HCT116 (cell line): ENCODE measurements at regions not wholly inside any gene's neighbourhood (a gene's known extent, or its start where the extent isn't known, plus 50 kb on each side); places are given as distances from the start of the nearest gene placed in this dataset.

Experiments used
- ATAC-seq: fragments of 200-7000 bp; cut with Tn5 transposase; 2 replicates; pipeline ENCODE4 v1.9.1; 2020; ENCODE audit warnings: mild to moderate bottlenecking, moderate library complexity
- BruUV-seq: library from RNA; stranded (reverse); fragments of 400-500 nt; replicated peaks from 2 replicates; lab custom pipeline; 2021; lab: Mats Ljungman, UMichigan
- CTCF ChIA-PET: fragments of 300-600 bp; sonication (Branson Sonifier 250); formaldehyde crosslinking; loops from one replicate; lab custom pipeline; 2021; ENCODE audit warnings: antibody characterized with exemption; lab: Charles Lee
- POLR2A ChIA-PET: fragments of 300-600, 350-600 bp; sonication (Branson Sonifier 250); formaldehyde crosslinking; loops from one replicate; lab custom pipeline; 2021; ENCODE audit warnings: antibody characterized with exemption; lab: Charles Lee
- RAD21 ChIA-PET, 2 experiments: fragments of 300-600 bp; sonication (Branson Sonifier 250); formaldehyde crosslinking; loops; one replicate each; lab custom pipeline; 2023; ENCODE audit warnings: low total read pairs in 2 of 2; ENCODE audit not compliant: uncharacterized antibody in 2 of 2, unreplicated experiment in 2 of 2, low non-redundant PET in 1 of 2; lab: Charles Lee
- DNase-seq: peaks from one replicate; pipeline ENCODE4 v3.0.0-alpha.2; 2010; ENCODE audit warnings: low read depth, low spot score
- H2AFZ ChIP-seq: fragments of 200-600 bp; shearing (Covaris generic), sonication (generic); 2 replicates; pipeline ENCODE4 v1.6.1; 2017; ENCODE audit warnings: low read depth, mixed run types, mixed read lengths, antibody characterized with exemption, low read length; ENCODE audit not compliant: poor library complexity, severe bottlenecking
- H3K27ac ChIP-seq: 2 replicates; pipeline ENCODE4 v1.5.1; 2012; ENCODE audit warnings: low read depth, low read length
- H3K27me3 ChIP-seq: fragments of 200-600 bp; sonication (generic); 2 replicates; pipeline ENCODE4 v1.6.1; 2016; ENCODE audit warnings: mixed run types, low read length, mixed read lengths; ENCODE audit not compliant: insufficient read depth
- H3K36me3 ChIP-seq, 2 experiments: fragments of 200-500 bp in 1 of 2; fragments of 200-600 bp in 1 of 2; sonication (Bioruptor generic) in 1 of 2; sonication (generic) in 1 of 2; 2 replicates each; pipeline versions ENCODE4 v1.5.1 to v1.6.1; 2014 to 2016; ENCODE audit warnings: low read length in 2 of 2, inconsistent platforms in 1 of 2, mixed read lengths in 1 of 2, mixed run types in 1 of 2; ENCODE audit not compliant: insufficient read depth in 2 of 2, control insufficient read depth in 1 of 2
- H3K4me1 ChIP-seq, 2 experiments: fragments of 200-600 bp in 1 of 2; sonication (generic) in 1 of 2; 2 replicates each; pipeline versions ENCODE4 v1.5.1 to v1.6.1; 2012 to 2017; ENCODE audit warnings: low read length in 2 of 2, inconsistent platforms in 1 of 2, mild to moderate bottlenecking in 1 of 2, mixed read lengths in 1 of 2, mixed run types in 1 of 2, moderate library complexity in 1 of 2; ENCODE audit not compliant: insufficient read depth in 2 of 2, control insufficient read depth in 1 of 2
- H3K4me2 ChIP-seq: fragments of 200-600 bp; sonication (generic); 2 replicates; pipeline ENCODE4 v1.6.1; 2017; ENCODE audit warnings: mixed run types, low read length, mixed read lengths
- H3K4me3 ChIP-seq, 2 experiments: fragments of 200-600 bp in 1 of 2; sonication (generic) in 1 of 2; replicated peaks in 1 of 2; 2 replicates each; pipeline ENCODE4 v1.5.1; 2011 to 2016; ENCODE audit warnings: low read length in 2 of 2, control low read depth in 1 of 2, low read depth in 1 of 2, mild to moderate bottlenecking in 1 of 2, mixed read lengths in 1 of 2, mixed run types in 1 of 2
- H3K79me2 ChIP-seq: fragments of 200-600 bp; sonication (generic); 2 replicates; pipeline ENCODE4 v1.6.1; 2017; ENCODE audit warnings: mild to moderate bottlenecking, mixed run types, low read length, moderate library complexity, mixed read lengths; ENCODE audit not compliant: insufficient read depth
- H3K9ac ChIP-seq: fragments of 200-600 bp; sonication (generic); 2 replicates; pipeline ENCODE4 v1.6.1; 2016; ENCODE audit warnings: low read length, mixed read lengths
- H3K9me2 ChIP-seq: fragments of 200-600 bp; sonication (generic), shearing (Covaris generic); 2 replicates; pipeline ENCODE4 v1.6.1; 2017; ENCODE audit warnings: mixed run types, mild to moderate bottlenecking, moderate library complexity; ENCODE audit not compliant: insufficient read depth
- H3K9me3 ChIP-seq, 2 experiments: fragments of 200-500 bp in 1 of 2; fragments of 200-600 bp in 1 of 2; sonication (Bioruptor generic) in 1 of 2; sonication (generic) in 1 of 2; 2 replicates each; pipeline ENCODE4 v1.6.1; 2014 to 2017; ENCODE audit warnings: low read length in 2 of 2, mixed read lengths in 2 of 2, inconsistent platforms in 1 of 2, low read depth in 1 of 2, mild to moderate bottlenecking in 1 of 2, mixed run types in 1 of 2, moderate library complexity in 1 of 2; ENCODE audit not compliant: control insufficient read depth in 1 of 2, insufficient read depth in 1 of 2
- H4K20me1 ChIP-seq: fragments of 200-600 bp; sonication (generic), shearing (Covaris generic); 2 replicates; pipeline ENCODE4 v1.6.1; 2017; ENCODE audit warnings: mixed run types, mild to moderate bottlenecking, moderate library complexity; ENCODE audit not compliant: insufficient read depth
- CBX3 ChIP-seq: IDR thresholded peaks from 2 replicates; pipeline ENCODE4 v1.6.1; 2012; ENCODE audit warnings: low read depth
- CEBPB ChIP-seq: IDR thresholded peaks from 2 replicates; pipeline ENCODE4 v1.6.1; 2012; ENCODE audit warnings: low read depth
- EGR1 ChIP-seq: IDR thresholded peaks from 2 replicates; pipeline ENCODE4 v1.6.1; 2012; ENCODE audit warnings: low read depth
- EZH2 ChIP-seq: fragments of 200-600 bp; sonication (generic); IDR thresholded peaks from 2 replicates; pipeline ENCODE4 v1.6.1; 2017; ENCODE audit warnings: antibody characterized with exemption, mixed run types
- EZH2phosphoT487 ChIP-seq: fragments of 200-600 bp; IDR thresholded peaks from 2 replicates; pipeline ENCODE4 v1.6.1; 2018; ENCODE audit warnings: antibody characterized with exemption, borderline replicate concordance
- JUND ChIP-seq: IDR thresholded peaks from 2 replicates; pipeline ENCODE4 v1.6.1; 2012
- POLR2A ChIP-seq: IDR thresholded peaks from 2 replicates; pipeline ENCODE4 v1.7.0; 2011; ENCODE audit warnings: borderline replicate concordance; ENCODE audit not compliant: insufficient read depth, insufficient read length; ENCODE audit errors: extremely low read depth
- RAD21 ChIP-seq: IDR thresholded peaks from 2 replicates; pipeline ENCODE4 v1.6.1; 2012; ENCODE audit warnings: low read depth, mild to moderate bottlenecking
- SRF ChIP-seq: IDR thresholded peaks from 2 replicates; pipeline ENCODE4 v1.6.1; 2012; ENCODE audit warnings: low read depth
- YY1 ChIP-seq: IDR thresholded peaks from 2 replicates; pipeline ENCODE4 v1.6.1; 2011; ENCODE audit warnings: low read length, low read depth, moderate library complexity, mild to moderate bottlenecking; ENCODE audit not compliant: insufficient replicate concordance; ENCODE audit errors: extremely low read depth
- intact Hi-C: fragments of 100-400 bp; cut with micrococcal nuclease; formaldehyde crosslinking; loops from 2 replicates; pipeline ENCODE4 v1.10.0; 2022
- TF ChIP-seq, protein P1 (sequence below): IDR thresholded peaks from 2 replicates; pipeline ENCODE4 v1.6.1; 2012; ENCODE audit warnings: low read depth
- TF ChIP-seq, protein P2 (sequence below), 3 experiments: fragments of 200-600 bp in 1 of 3; sonication (generic) in 1 of 3; IDR thresholded peaks in 2 of 3; conservative IDR thresholded peaks in 1 of 3; 2 replicates each; pipeline ENCODE4 v1.5.1; 2012 to 2017; ENCODE audit warnings: low read depth in 2 of 3, low read length in 2 of 3, antibody characterized with exemption in 1 of 3, borderline replicate concordance in 1 of 3, control low read depth in 1 of 3, mild to moderate bottlenecking in 1 of 3, mixed read lengths in 1 of 3, mixed run types in 1 of 3, moderate library complexity in 1 of 3; ENCODE audit not compliant: insufficient read depth in 1 of 3
- TF ChIP-seq, protein P3 (sequence below): IDR thresholded peaks from 2 replicates; pipeline ENCODE4 v1.6.1; 2012
- TF ChIP-seq, protein P4 (sequence below): IDR thresholded peaks from 2 replicates; pipeline ENCODE4 v1.6.1; 2011; ENCODE audit warnings: mild to moderate bottlenecking, low read length, moderate library complexity; ENCODE audit not compliant: insufficient replicate concordance; ENCODE audit errors: extremely low read depth
- TF ChIP-seq, protein P5 (sequence below): IDR thresholded peaks from 2 replicates; pipeline ENCODE4 v1.6.1; 2012

DNA sequence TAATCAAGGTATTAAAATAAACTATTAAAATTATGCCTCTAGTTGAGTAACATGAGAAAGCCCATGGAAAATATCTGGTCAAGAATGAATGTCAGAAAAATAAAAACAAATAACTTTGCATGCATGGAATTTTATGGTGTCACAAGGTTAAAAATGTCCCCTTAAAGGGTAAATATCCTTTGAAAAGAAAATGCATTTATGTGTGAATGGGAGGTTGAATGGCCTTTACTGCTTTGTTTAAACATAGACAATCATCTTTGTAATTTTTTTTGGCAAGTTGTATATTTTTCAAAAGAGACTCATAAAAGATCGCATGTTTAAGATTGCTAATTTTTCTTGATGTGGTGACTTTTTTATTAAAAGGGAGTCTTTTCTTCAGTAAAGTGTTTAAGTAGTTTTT, 564.2 kb downstream of the NR2F2 start:
- Histone ChIP-seq H3K9me3 (no peaks in the 10 kb centered on the region), H3K4me2 (no peak overlapping the region), H4K20me1 (no peaks in the 10 kb centered on the region; the same call in 1 of the 2 replicates), H3K9ac (no peak overlapping the region), H3K4me1 (no peaks in the 10 kb centered on the region), H3K27ac (no peak overlapping the region), H2AFZ (no peak overlapping the region), H3K79me2 (no peaks in the 10 kb centered on the region), H3K36me3 (no peaks in the 10 kb centered on the region), H3K4me3 (no peak overlapping the region), H3K27me3 (no peaks in the 10 kb centered on the region), H3K9me2 (no peaks in the 10 kb centered on the region)
- TF ChIP-seq, protein P1, sequence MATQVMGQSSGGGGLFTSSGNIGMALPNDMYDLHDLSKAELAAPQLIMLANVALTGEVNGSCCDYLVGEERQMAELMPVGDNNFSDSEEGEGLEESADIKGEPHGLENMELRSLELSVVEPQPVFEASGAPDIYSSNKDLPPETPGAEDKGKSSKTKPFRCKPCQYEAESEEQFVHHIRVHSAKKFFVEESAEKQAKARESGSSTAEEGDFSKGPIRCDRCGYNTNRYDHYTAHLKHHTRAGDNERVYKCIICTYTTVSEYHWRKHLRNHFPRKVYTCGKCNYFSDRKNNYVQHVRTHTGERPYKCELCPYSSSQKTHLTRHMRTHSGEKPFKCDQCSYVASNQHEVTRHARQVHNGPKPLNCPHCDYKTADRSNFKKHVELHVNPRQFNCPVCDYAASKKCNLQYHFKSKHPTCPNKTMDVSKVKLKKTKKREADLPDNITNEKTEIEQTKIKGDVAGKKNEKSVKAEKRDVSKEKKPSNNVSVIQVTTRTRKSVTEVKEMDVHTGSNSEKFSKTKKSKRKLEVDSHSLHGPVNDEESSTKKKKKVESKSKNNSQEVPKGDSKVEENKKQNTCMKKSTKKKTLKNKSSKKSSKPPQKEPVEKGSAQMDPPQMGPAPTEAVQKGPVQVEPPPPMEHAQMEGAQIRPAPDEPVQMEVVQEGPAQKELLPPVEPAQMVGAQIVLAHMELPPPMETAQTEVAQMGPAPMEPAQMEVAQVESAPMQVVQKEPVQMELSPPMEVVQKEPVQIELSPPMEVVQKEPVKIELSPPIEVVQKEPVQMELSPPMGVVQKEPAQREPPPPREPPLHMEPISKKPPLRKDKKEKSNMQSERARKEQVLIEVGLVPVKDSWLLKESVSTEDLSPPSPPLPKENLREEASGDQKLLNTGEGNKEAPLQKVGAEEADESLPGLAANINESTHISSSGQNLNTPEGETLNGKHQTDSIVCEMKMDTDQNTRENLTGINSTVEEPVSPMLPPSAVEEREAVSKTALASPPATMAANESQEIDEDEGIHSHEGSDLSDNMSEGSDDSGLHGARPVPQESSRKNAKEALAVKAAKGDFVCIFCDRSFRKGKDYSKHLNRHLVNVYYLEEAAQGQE = no peak
- no peak for TF ChIP-seq CEBPB
- no peak for TF ChIP-seq JUND
- TF ChIP-seq EZH2 = no peak
- TF ChIP-seq, protein P2, sequence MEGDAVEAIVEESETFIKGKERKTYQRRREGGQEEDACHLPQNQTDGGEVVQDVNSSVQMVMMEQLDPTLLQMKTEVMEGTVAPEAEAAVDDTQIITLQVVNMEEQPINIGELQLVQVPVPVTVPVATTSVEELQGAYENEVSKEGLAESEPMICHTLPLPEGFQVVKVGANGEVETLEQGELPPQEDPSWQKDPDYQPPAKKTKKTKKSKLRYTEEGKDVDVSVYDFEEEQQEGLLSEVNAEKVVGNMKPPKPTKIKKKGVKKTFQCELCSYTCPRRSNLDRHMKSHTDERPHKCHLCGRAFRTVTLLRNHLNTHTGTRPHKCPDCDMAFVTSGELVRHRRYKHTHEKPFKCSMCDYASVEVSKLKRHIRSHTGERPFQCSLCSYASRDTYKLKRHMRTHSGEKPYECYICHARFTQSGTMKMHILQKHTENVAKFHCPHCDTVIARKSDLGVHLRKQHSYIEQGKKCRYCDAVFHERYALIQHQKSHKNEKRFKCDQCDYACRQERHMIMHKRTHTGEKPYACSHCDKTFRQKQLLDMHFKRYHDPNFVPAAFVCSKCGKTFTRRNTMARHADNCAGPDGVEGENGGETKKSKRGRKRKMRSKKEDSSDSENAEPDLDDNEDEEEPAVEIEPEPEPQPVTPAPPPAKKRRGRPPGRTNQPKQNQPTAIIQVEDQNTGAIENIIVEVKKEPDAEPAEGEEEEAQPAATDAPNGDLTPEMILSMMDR (IDR thresholded peaks at IDR 0.05 in 2 of 3, conservative IDR thresholded peaks at IDR 0.05 in 1 of 3; ENCODE audit: borderline replicate concordance in 1 of 3, insufficient read depth in 1 of 3, low read depth in 2 of 3, low read length in 2 of 3) = no peak
- TF ChIP-seq EZH2phosphoT487 = no peak
- TF ChIP-seq YY1 = no peak
- no peak for TF ChIP-seq EGR1
- no peak for TF ChIP-seq SRF
- no peak for TF ChIP-seq RAD21
- TF ChIP-seq CBX3 = no peak
- TF ChIP-seq, protein P3, sequence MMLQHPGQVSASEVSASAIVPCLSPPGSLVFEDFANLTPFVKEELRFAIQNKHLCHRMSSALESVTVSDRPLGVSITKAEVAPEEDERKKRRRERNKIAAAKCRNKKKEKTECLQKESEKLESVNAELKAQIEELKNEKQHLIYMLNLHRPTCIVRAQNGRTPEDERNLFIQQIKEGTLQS = no peak
- TF ChIP-seq, protein P4, sequence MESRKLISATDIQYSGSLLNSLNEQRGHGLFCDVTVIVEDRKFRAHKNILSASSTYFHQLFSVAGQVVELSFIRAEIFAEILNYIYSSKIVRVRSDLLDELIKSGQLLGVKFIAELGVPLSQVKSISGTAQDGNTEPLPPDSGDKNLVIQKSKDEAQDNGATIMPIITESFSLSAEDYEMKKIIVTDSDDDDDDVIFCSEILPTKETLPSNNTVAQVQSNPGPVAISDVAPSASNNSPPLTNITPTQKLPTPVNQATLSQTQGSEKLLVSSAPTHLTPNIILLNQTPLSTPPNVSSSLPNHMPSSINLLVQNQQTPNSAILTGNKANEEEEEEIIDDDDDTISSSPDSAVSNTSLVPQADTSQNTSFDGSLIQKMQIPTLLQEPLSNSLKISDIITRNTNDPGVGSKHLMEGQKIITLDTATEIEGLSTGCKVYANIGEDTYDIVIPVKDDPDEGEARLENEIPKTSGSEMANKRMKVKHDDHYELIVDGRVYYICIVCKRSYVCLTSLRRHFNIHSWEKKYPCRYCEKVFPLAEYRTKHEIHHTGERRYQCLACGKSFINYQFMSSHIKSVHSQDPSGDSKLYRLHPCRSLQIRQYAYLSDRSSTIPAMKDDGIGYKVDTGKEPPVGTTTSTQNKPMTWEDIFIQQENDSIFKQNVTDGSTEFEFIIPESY = no peak
- TF ChIP-seq POLR2A = no peak
- TF ChIP-seq, protein P5, sequence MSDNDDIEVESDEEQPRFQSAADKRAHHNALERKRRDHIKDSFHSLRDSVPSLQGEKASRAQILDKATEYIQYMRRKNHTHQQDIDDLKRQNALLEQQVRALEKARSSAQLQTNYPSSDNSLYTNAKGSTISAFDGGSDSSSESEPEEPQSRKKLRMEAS = no peak
- ChIA-PET POLR2A (no interaction called here), RAD21 (no interaction called here), CTCF (no interaction called here)
- DNase-seq (no peak), ATAC-seq (no peak)
- no TSS peak for BruUV-seq
- intact Hi-C loops = no loop called here
